ENCODE measurements at regions not wholly inside any gene's neighbourhood (a gene's known extent, or its start where the extent isn't known, plus 50 kb on each side); places are given as distances from the start of the nearest gene placed in this dataset.

- H2BK20ac ChIP-seq (ENCODE audit: low read length) = no peak overlapping the region
- no peak overlapping the region for H2BK12ac ChIP-seq (ENCODE audit: low read depth, low read length)
- H3K27ac ChIP-seq (ENCODE audit: low read depth, low read length) = no peak overlapping the region
- H3K9me3 ChIP-seq (ENCODE audit: insufficient read depth in 2 of 2, low read depth in 1 of 2, low read length in 1 of 2) = no peaks in the 10 kb centered on the region
- no peak overlapping the region for H2BK15ac ChIP-seq (ENCODE audit: low read length)
- H4K5ac ChIP-seq (ENCODE audit: insufficient read length, low read depth, low read length) = no peak overlapping the region
- FAIRE-seq = no peak
- no peaks in the 10 kb centered on the region for H3K79me2 ChIP-seq (ENCODE audit: control insufficient read depth in 1 of 2, insufficient read depth in 2 of 2, low read length in 2 of 2)
- no peaks in the 10 kb centered on the region for H3K36me3 ChIP-seq (ENCODE audit: control insufficient read depth in 2 of 4, insufficient read depth in 4 of 4, low read length in 3 of 4)
- H3K4me1 ChIP-seq (replicated peaks in 1 of 4; ENCODE audit: control insufficient read depth in 3 of 4, insufficient read depth in 4 of 4, low read length in 3 of 4) = no peaks in the 10 kb centered on the region
- H4K91ac ChIP-seq (replicated peaks; ENCODE audit: insufficient read length, low read length) = no peak overlapping the region
- H2AK5ac ChIP-seq (ENCODE audit: low read depth, low read length) = no peak overlapping the region
- no peak overlapping the region for H3K18ac ChIP-seq (ENCODE audit: extremely low read depth, low read length)
- POLR2A ChIA-PET (ENCODE audit: partially characterized antibody) = no interaction called here
- H3K14ac ChIP-seq (ENCODE audit: insufficient read length) = no peak overlapping the region
- no peaks in the 10 kb centered on the region for H3K27me3 ChIP-seq (replicated peaks in 1 of 4; ENCODE audit: control insufficient read depth in 3 of 4, extremely low read depth in 1 of 4, insufficient read depth in 3 of 4, low read length in 3 of 4)
- no peak overlapping the region for H3K4ac ChIP-seq (replicated peaks; ENCODE audit: insufficient read length, low read depth, low read length)
- H3K23me2 ChIP-seq (ENCODE audit: low read depth, low read length) = no peaks in the 10 kb centered on the region
- H3K9ac ChIP-seq (replicated peaks in 1 of 4; ENCODE audit: extremely low read depth in 1 of 4, low read depth in 3 of 4, low read length in 3 of 4) = no peak overlapping the region
- no peaks in the 10 kb centered on the region for H3K79me1 ChIP-seq (ENCODE audit: low read depth, low read length)
- CTCF ChIA-PET (ENCODE audit: partially characterized antibody) = no interaction called here
- H3K23ac ChIP-seq (ENCODE audit: insufficient read length) = no peak overlapping the region
- no peak for TF ChIP-seq SRF (IDR thresholded peaks at IDR 0.05; ENCODE audit: low read depth, low read length)
- TF ChIP-seq TEAD4 (IDR thresholded peaks at IDR 0.05; ENCODE audit: low read depth, low read length) = no peak
- no peak for TF ChIP-seq TCF12 (IDR thresholded peaks at IDR 0.05; ENCODE audit: low read depth, low read length)
- TF ChIP-seq CTBP2 (IDR thresholded peaks at IDR 0.05; ENCODE audit: borderline replicate concordance, insufficient read depth, insufficient read length, low read length) = no peak
- no peak for TF ChIP-seq KDM1A (IDR thresholded peaks at IDR 0.05; ENCODE audit: borderline replicate concordance, low read length)
- TF ChIP-seq KDM4A (IDR thresholded peaks at IDR 0.05; ENCODE audit: low read depth, low read length, severe bottlenecking) = no peak
- TF ChIP-seq MAX (IDR thresholded peaks at IDR 0.05) = no peak
- TF ChIP-seq HDAC6 (IDR thresholded peaks at IDR 0.05; ENCODE audit: low read depth, low read length) = no peak
- TF ChIP-seq ATF2 (IDR thresholded peaks at IDR 0.05; ENCODE audit: low read length) = no peak
- DNase-seq (ENCODE audit: low read depth in 1 of 2, low spot score in 2 of 2) = no peak
- no peaks in the 10 kb centered on the region for H4K20me1 ChIP-seq (replicated peaks in 1 of 2; ENCODE audit: control insufficient read depth in 1 of 2, insufficient read depth in 2 of 2, low read length in 2 of 2)
- WGBS, 2 experiments (ENCODE audit: extremely low coverage in 1 of 2, insufficient coverage in 1 of 2, insufficient read length in 1 of 2, insufficient replicate concordance in 2 of 2, low coverage in 1 of 2, low lambda C conversion rate in 2 of 2, missing lambda C conversion rate in 1 of 2) = 86% methylated on average over 2 of the region's 2 CpGs; no CpG with 5 or more reads in 1 of the 2 experiments
- H2AFZ ChIP-seq (ENCODE audit: low read length) = no peak overlapping the region
- H2BK5ac ChIP-seq (ENCODE audit: low read depth, low read length) = no peak overlapping the region
- no peak overlapping the region for H4K8ac ChIP-seq (ENCODE audit: extremely low read depth, insufficient read depth, low read length)
- no peak overlapping the region for H3K4me3 ChIP-seq (ENCODE audit: extremely low read depth in 1 of 4, insufficient read depth in 2 of 4, low read depth in 3 of 4, low read length in 4 of 4)
- H3K4me2 ChIP-seq (ENCODE audit: insufficient read depth in 1 of 2, low read depth in 2 of 2, low read length in 2 of 2) = no peak overlapping the region
- no peak overlapping the region for H2BK120ac ChIP-seq (replicated peaks; ENCODE audit: low read depth, low read length)
- no peak overlapping the region for H3K56ac ChIP-seq (replicated peaks; ENCODE audit: insufficient read length, low read depth, low read length)
Observed at GRCh38 chr9:102842423-102842822, 152.7 kb upstream of the CYLC2 start.

Data from H1 (cell line).